Limb (tissue), 2 donors: ENCODE measurements at regions not wholly inside any gene's neighbourhood (a gene's known extent, or its start where the extent isn't known, plus 50 kb on each side); places are given as distances from the start of the nearest gene placed in this dataset.
A peak's percentile ranks its signal among the peaks of the same experiment; 100 is the strongest.
"Not testable (repeated sequence)": the region's sequence is repeated elsewhere in the genome, so short reads cannot be mapped to it uniquely, and the experiment has no call there.

ENCODE experiments used
- DNase-seq, 2 donors: peaks; one replicate each; pipeline ENCODE4 v3.0.0-alpha.2; 2016; ENCODE audit errors: extremely low spot score in 2 of 2

GRCh38 chr13:81102066-81102465 is 761.1 kb upstream of the SPRY2 start:
- DNase-seq: not testable (repeated sequence)

GRCh38 chr13:81089371-81090157 is 748.6 kb upstream of the SPRY2 start:
- DNase-seq: peak in 1 of 2 donors; percentile 40

GRCh38 chr13:81080911-81081454 is 740.1 kb upstream of the SPRY2 start:
- DNase-seq: no peak

- DNase-seq: no peak
Observed at GRCh38 chr13:81078048-81078447, 737.1 kb upstream of the SPRY2 start.

GRCh38 chr13:81069822-81070221 is 728.9 kb upstream of the SPRY2 start:
- not testable (repeated sequence) for DNase-seq

- no peak for DNase-seq
Observed at GRCh38 chr13:81058916-81059290, 718.0 kb upstream of the SPRY2 start.

GRCh38 chr13:81058211-81058915 is 717.4 kb upstream of the SPRY2 start:
- DNase-seq: no peak

- peak in 1 of 2 donors; percentile 3 for DNase-seq
Observed at GRCh38 chr13:81051873-81052272, 710.9 kb upstream of the SPRY2 start.

- DNase-seq: peak in 1 of 2 donors; percentile 11
Observed at GRCh38 chr13:81048026-81048461, 707.1 kb upstream of the SPRY2 start.

GRCh38 chr13:81041761-81042160 is 700.8 kb upstream of the SPRY2 start:
- no peak for DNase-seq

- DNase-seq: no peak
Observed at GRCh38 chr13:81031996-81032395, 691.1 kb upstream of the SPRY2 start.

GRCh38 chr13:81025091-81025490 is 684.2 kb upstream of the SPRY2 start:
- DNase-seq: no peak

GRCh38 chr13:81021284-81021840 is 680.4 kb upstream of the SPRY2 start:
- DNase-seq: no peak

GRCh38 chr13:81020010-81020409 is 679.1 kb upstream of the SPRY2 start:
- DNase-seq: no peak

GRCh38 chr13:81018936-81019335 is 678.0 kb upstream of the SPRY2 start:
- no peak for DNase-seq

- DNase-seq: peak in 1 of 2 donors; percentile 86
Observed at GRCh38 chr13:81017513-81018152, 676.7 kb upstream of the SPRY2 start.

GRCh38 chr13:81012031-81012430 is 671.1 kb upstream of the SPRY2 start:
- DNase-seq: no peak

GRCh38 chr13:81001828-81002385 is 661.0 kb upstream of the SPRY2 start:
- no peak for DNase-seq

- not testable (repeated sequence) for DNase-seq
Observed at GRCh38 chr13:80998603-80999002, 657.7 kb upstream of the SPRY2 start.

- DNase-seq: no peak
Observed at GRCh38 chr13:80989747-80990146, 648.8 kb upstream of the SPRY2 start.

GRCh38 chr13:80989241-80989640 is 648.3 kb upstream of the SPRY2 start:
- no peak for DNase-seq
